ENCODE measurements at regions not wholly inside any gene's neighbourhood (a gene's known extent, or its start where the extent isn't known, plus 50 kb on each side); places are given as distances from the start of the nearest gene placed in this dataset.

DNA sequence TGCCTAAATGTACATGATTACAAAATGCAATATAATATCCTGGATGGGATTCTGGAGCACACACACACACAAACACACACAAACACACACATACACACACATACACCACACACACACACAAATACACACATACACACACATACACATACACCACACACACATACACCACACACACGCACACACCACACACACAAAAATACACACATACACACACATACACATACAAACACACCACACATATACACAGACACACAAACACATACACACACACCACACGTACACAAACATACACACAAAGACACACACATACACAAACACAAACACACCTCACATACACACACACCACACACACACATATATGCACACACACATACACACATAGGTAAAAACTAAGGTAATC lies 134.6 kb upstream of the SYNDIG1 start:
- DNase-seq (ENCODE audit: low spot score) = no peak

DNA sequence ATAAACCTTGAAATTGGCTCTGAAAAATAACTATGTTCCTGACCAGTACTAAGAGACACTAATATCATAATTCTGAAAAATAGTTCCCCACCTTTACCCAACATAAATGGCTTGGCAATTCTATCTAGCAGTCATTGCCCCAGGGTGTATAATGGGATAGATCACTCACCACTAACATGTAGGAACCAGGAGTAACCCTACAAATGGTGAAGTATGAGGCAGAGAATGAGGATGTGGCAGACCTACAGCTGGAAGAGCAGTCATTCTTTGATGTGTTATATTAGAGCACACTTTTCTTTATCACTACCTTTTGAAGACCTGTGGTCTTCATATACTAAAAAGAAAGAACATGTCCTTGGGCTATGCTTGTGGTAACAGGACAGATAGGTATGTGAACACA lies 136.5 kb upstream of the SYNDIG1 start:
- no peak for DNase-seq (ENCODE audit: low spot score)

DNA sequence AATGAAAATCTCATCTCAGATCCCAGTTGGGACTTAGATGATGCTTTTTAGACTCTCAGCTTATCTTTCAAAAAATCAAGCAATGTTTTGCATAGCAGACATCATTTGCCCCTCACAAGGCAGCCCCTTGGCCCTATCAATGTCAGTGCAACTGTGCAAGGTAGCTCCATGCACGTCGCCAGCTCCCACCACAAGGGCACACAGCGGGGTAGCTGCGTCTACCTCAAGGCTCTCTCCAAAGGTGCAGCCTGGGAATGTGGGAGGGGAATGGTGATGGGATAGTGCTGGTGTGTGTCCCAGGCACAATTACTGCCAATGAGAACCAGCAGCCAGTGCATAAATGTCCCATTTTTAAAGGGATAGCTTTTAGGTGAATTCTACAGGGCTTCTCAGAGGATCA lies 137.5 kb upstream of the SYNDIG1 start:
- DNase-seq (ENCODE audit: low spot score) = no peak

DNA sequence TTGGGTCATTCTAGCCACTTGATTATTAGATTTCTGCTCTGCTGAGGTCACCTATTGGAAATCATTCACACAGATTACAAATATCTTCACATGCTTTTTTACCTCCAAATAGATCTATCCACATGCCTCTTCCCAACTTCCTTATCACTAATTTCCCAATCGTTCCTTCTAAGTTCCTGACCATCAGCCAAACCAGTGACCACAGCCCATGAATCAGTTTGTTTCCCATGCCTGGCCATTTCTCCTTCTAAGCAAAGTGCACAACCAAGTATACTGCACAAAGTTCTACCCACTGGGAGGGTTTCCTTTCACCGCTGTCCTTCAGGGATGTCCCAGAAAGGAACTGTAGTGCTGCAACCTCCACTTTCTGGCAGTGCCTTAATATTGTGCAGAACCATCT lies 140.5 kb upstream of the SYNDIG1 start:
- DNase-seq (ENCODE audit: low spot score) = no peak

DNA sequence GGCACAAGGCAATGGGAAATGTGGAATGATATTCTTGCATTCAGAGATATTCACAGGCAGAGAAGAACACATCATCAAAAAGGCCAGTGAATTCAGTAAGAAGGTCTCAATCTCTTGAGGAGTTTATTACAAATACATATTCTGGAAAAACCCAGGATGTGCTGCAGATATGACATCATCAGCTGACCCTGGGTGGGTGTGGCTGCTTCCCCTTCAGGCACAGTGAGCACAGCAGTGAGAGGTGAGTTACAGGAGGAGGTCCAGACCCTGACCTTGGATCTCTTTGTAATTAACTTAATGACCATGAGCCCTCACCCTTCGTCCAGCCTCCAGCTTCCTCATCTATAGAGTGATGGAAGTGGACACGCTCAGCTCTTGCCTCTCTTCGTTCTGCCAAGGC lies 147.5 kb upstream of the SYNDIG1 start:
- DNase-seq (ENCODE audit: low spot score) = no peak

DNA sequence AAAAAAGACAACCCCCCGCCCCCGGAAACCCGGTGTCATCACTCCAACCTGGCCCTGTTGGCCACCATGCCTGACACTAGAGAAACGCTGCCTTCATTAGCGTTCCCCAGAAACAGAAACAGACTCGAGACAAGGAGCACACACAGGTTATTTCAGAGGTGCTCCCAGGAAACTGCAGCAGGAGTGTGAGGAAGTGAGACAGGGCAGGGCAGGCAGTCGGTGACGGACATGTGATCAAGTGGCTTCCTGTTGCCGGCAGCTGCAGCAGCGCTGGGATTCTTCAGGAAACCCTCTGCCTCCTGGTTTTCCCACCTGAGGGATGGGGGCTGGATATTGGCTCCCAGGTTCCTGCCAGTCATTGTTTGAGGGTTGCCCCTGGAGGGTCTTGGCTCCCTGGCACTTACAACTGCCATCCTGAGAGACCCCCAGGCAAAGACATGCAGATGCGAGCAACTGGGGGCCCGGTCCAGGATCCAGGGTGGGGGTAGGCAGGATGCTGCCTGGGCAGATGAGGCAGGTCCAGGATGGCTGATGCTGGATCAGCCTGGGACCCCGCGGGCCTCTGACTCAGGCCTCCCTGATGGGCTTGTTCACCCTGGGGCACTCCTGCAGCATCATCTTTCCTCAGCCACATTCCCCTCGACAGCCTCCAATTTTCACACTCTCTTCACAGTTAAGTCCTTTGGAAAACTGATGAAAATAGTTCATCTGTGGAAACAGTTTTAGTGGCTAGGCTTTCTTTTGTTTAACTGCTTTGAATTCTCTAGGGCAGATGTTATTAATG lies 150.7 kb upstream of the SYNDIG1 start:
- no peak for DNase-seq (ENCODE audit: low spot score)

DNA sequence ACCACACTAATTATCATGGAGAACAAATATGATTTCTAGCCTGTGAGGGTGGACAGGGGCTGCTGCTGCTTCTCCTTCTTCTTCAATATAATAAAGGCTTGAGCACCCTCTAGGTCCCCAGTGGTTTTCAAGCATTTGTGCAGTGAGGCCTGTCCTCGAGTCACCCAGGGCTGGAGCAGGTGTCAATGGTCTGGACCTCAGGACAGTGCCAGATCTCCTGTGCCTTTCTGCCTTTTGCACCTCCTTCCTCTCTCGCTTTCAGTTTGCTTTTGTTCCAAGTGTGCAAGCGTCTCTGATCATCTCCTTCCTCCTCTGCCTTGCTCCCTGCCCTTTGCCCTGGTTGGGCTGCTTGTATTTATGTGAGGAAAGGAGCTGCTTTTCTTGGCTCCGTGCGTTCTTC lies 152.2 kb upstream of the SYNDIG1 start:
- no peak for DNase-seq (ENCODE audit: low spot score)

DNA sequence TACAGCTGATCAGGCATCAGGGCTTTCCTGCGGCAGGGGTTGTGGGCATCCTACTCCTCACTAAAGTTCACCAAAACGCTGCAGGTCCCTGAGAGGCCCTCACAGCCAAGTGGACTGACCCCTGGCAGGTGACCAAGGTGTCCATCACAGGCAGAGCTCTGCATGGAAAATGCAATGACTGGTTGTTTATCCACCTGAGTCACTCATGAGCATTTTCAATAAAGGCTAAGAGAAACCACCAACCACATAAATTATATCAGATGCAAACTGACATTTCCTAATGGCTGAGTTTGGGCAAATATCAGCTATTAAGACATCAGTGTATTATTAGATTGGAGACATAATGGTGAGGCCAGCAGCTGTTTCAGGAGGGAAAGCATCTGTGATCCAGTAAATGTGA lies 152.7 kb upstream of the SYNDIG1 start:
- DNase-seq (ENCODE audit: low spot score) = no peak

DNA sequence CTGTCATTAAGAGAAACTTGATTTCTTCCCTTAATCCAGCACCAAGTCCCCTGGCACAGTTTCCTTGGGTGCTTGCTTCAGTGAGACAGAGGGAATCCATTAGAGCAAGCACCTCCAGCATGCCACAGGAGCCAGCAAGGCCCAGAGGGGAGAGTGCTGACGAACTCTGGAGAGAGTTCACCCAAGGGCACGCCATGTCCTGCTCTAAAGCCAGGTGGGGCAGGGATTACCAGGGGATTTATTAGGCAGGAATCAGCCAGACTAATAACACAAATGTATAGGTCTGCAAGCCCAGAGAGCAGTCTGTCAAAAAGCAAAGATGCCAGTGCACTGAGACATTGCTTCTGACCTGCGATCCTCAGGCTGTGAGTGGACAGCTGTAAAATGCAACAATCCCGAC lies 155.4 kb upstream of the SYNDIG1 start:
- DNase-seq (ENCODE audit: low spot score) = no peak

DNA sequence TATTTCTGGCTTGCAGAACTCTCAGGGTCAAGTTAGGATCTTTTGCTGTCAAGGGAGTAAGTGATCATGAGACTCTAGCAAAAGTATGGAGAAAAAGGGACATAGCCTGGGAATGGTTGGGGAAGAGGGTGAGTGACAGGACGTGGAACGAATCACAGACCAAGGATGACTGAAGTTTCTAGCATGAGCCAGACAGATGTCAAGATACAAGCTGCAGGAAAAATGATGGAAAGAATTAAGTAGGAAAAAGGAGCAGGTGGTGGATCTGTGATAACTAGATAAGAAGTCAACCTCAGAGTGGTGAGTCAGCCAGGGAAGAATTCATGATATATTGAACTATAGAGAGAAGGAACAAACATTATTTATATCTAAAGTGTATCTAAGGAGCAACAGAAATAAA lies 159.8 kb upstream of the SYNDIG1 start:
- peak; percentile 2 for DNase-seq (ENCODE audit: low spot score)

DNA sequence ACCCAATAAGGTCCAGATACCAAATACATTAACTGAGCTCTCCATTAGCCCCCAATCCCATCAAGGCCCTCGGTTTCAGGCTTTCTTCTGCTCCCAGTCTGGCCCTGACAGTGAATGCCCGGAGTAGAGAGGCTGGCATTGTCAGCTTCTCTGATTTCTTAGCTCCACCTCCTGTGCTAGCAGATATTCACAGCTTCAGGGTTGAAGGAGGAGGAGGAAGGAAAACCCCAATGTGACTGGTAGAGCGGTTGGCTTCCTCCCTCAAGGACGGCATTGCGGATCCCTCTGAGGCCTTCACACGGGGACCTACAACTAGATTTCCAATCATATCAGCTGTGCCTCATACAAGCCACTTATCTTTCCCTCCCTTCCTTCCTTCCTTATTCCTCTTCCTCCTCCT lies 164.1 kb upstream of the SYNDIG1 start:
- no peak for DNase-seq (ENCODE audit: low spot score)

DNA sequence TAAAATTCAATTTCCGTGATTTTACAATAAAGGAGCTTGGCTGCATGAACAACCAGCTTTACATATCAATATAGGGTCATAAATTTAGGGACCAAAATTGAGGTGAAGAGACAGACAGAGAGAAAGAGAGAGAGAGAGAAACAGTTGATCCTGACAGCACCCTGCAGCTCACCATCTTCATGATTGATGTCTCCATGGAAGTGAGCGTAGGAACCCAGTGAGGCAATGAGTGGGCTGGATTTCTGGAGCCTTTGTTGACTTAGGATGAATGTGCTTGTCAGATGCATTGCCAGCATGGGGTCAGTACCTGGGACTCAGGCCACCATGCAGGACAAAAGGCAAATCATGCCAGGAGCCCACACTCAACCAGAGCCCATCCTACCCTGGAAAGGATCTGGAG lies 165.1 kb upstream of the SYNDIG1 start:
- no peak for DNase-seq (ENCODE audit: low spot score)

DNA sequence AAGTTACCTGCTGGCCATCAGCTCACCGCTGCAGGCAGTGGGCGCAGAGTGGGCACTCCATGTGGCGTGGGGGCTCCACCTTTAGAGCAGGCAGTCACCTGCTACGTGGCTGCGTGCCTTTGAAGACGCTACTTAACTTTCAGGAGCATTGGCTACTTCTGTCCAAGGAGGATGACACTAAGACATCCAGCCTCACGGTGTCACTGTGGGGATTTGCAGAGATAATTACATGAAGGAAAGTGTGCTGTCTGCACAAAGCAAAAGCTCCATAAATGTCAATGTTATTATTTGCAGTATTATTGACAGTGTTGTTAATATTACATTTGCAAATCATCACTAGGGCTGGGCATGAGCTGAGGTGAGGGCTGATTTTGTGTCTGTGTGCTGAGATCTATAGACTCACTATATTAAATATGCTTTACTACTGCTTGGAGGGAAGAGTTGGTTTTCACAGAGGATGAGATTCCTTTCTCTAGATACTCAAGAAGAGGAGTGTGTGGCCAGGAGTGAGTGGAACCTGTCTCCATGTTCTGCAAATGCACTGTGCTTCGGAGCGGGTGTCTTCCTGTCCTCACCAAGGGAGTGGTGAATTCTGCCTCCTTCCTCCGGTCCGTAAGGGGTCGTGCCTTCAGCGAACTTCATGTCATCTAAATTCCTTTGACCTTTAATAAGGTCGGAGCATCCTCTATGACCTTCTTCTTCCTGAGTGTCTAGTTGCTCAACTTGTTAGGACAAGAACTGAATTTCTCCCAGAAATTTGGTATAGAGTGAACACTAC lies 165.8 kb upstream of the SYNDIG1 start:
- peak; percentile 4 for DNase-seq (ENCODE audit: low spot score)

DNA sequence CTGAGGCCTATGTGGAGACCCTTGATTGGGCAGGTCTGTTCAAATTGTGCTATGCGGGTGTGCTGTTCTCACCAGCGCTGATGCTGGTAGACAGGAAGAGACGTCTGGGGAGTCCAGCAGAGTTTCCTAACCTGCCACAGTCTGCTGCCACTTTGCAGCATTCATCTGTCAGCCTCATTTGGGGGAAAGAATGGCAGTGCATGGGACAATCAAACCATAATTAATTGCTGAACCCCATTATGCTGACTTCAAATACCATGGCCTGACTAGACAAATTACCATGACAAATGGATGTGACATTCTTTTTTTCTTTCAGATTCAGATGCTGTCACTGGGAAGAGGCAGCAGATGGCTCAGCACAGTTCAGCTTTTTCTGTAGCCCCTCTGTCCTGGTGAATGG lies 171.4 kb upstream of the SYNDIG1 start:
- DNase-seq (ENCODE audit: low spot score) = no peak

DNA sequence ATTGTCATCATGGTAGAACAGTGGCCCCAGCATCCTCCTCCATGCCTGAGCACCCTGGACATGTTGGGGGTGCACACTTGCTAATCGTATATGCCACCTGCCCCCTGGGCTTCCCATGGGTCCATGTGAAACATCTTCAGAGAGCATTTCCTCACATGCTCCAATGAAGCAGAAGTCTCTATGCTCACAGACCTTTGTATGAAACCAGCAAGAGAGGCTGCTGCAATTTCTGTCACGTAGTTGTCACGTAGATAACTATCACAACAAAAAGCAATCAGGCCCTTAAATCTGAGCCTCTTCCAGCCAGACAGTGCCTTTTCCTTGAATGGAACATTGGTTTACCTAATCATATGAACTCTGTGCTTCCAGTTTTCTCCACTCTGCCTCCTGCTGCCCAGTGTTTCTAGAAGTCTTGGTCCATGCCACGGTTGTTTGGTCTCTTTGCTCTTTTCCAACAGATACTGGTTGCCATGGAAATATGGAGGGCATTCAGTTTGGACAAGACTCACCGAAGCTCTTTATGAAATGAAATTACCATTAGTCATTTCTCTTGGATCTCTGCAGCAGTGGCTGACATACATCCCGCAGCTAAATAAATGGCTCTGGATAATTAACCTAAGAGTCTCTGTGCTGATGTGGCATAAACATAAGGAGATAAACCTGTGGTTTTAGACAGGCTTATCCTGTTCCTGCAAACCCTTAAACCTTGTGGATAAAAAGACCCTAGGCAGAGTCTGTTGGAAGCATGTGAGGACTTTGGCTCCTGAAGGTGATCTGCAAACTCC lies 172.8 kb upstream of the SYNDIG1 start:
- DNase-seq (ENCODE audit: low spot score) = no peak

DNA sequence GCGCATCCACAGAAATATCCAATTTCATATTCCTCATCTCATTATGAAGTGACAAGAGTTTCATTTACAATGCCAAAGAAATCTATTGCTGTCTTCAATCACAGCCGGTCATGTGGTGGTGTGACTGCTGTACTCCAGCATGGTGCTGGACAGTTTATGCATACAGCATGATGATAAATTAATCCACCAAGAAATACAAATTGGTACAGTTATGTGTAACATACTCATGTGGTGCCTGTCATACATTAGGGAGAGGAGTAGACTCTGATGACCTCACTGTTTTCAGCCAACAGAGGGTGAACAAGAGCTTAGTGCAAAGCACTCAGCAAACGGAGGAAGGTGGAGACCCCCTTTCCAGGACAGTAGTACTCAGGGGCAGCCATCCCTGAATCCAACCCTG lies 178.4 kb upstream of the SYNDIG1 start:
- no peak for DNase-seq (ENCODE audit: low spot score)

DNA sequence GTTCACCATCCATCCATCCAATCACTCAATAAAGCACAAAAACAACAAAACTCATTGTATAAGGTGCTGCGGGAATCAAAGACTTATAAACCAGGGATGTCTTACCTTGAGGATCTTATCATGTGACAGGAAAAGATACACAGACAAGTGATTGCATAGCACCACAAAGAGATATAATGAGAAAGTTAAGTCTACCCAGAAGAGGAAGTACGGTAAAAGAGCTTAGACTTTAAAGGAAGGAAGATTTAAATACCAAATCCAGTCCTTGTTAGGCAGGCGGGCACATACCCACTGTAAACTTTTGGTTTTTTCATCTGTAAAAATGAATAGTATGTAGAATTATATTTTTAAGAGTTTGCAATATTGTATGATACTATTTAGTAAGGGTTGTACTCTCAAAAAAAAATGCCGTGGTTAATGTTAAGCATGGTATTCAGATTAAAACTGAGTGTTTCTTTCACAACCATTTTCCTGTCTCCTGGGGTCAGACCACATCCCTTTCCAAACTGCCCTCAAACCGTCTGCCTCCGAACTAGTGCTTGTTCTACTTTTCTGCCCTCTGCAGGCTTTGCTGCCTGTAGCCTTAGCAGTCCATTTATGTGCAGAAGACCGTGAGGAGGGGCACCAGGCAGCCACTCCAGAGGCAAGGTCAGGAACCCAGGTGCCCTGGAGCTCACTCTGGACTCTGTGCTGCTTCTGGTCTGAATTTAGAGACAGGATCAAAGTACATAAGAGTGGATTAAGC lies 179.5 kb upstream of the SYNDIG1 start:
- DNase-seq (ENCODE audit: low spot score) = no peak

DNA sequence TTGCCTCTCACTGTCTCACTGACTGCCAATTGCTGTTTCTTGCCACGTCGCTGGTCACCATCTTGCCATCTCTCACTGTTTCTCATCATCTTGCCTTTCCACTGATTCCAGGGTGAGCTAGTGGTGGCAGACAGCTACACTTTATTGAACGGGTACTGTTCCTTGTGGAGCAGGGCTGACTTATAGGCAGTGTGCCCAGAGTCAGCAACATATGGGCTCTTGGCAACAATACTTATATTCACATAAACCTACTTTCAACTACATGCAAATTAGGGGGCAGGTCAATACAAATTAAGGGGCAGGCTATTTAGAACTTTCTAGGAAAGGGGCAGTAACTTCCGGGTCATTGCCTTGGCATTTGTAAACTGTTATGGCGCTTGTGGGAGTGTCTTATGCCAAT lies 186.2 kb upstream of the SYNDIG1 start:
- no peak for DNase-seq (ENCODE audit: low spot score)

DNA sequence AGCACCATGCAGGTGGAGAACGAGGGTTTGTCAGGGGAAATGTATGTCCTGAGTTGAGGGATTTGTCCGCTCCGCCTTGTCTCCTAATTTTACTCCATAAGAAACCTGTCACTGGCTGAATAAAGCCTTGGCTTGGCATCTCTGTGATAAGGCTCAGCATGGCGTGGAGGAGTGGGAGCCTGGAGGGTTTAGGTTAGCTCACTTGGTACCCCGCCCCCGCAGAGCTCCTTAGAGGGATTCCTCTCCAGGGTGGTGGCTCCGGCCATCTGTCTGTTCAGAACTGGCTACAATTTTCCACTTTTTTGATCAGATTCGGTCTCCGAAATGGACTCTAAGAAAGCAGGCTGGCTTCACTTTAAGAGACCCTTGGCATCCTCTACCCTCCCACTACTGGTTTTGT lies 192.2 kb upstream of the SYNDIG1 start:
- no peak for DNase-seq (ENCODE audit: low spot score)

DNA sequence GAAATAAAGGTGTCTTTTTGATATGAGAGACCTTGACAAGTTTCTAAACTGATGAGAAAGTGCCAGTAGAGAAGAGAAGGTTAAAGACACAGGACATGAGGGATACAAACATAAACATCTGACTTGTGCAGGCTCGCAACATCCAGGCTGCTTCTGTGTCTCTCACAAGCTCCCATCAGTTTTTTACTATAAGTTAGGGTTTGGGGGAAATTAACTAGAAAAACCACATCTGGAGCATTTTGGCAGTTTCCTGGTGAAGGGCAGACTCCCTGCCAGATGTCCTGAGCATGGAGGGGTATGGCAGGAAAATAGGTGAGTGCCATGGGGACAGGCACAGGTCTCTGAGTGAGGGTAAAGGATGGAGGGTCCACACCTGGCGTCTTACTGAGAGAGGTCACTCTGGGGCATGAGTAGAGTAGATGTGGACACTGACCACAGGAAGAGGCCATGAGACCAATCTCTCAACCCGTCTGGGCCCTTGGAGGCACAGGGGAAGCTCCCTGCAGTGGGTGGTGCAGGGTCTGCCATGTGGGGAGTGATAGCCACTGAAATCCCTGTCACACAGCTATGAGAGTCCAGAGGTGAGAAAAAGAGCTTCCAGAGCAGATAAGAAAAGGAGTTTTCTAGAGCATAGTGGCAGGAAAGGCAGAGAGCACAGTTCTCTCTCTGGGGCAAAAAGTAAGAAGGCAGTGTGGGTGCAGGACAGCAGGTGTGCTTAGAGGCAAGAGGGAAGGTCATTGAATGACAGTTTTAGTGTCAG lies 193.3 kb upstream of the SYNDIG1 start:
- DNase-seq (ENCODE audit: low spot score) = no peak

DNA sequence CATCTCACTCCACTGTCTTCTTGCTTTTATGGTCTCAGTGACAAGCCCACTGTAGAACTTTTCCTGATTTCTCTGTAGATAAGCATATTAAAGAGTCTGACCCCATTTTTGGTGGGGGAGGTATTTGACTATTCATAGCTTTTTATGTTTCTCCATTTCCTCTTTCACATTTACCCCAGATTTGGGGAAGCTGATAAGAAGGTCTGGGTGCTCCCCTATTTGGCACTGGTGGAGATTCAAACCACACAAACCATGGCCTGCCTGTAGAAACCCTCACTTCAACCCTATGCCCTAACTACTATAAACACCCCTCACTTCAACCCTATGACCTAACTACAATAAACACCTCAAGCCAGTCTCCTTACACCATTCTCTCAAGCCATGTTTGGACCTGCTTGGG lies 196.2 kb upstream of the SYNDIG1 start:
- DNase-seq (ENCODE audit: low spot score) = no peak

DNA sequence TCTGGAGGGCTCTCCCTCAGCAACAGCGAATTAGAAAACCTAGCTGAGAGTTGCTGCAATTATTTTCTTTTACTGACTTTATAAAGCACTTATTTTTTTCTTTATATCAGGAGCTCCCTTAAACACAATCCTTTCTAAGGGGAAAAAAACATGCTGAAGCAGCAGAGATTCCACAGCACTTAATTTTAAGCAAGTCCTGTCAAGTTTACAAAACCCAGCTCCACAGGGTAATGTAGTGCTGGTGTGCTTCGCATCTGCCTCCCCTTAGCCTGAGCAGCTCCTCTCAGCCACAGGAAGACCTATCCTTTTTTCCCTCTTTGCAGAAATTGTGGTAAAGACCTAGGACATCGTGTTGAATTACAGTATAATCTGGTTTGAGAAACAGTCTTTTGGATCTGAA lies 208.1 kb upstream of the SYNDIG1 start:
- no peak for DNase-seq (ENCODE audit: low spot score)

All from kidney tubule cell (primary cell).